HG02938 (cell line): ENCODE measurements at regions not wholly inside any gene's neighbourhood (a gene's known extent, or its start where the extent isn't known, plus 50 kb on each side); places are given as distances from the start of the nearest gene placed in this dataset.

ENCODE experiments used
- ATAC-seq: cut with Tn5 transposase; IDR thresholded peaks from one replicate; pipeline ENCODE4 v1.9.1; 2021; ENCODE audit warnings: mild to moderate bottlenecking, moderate library complexity; ENCODE audit not compliant: unreplicated experiment

GRCh38 chr9:20291201-20291600 is 331.1 kb downstream of the MLLT3 start:
- no peak for ATAC-seq

GRCh38 chr9:20290257-20290656 is 332.0 kb downstream of the MLLT3 start:
- ATAC-seq, result no peak

- peak; percentile 15 for ATAC-seq
Observed at GRCh38 chr9:20289423-20290010, 332.8 kb downstream of the MLLT3 start.

GRCh38 chr9:20286969-20287368 is 335.3 kb downstream of the MLLT3 start:
- no peak for ATAC-seq

GRCh38 chr9:20286154-20286700 is 336.1 kb downstream of the MLLT3 start:
- no peak for ATAC-seq

- no peak for ATAC-seq
Observed at GRCh38 chr9:20284601-20285289, 337.6 kb downstream of the MLLT3 start.

GRCh38 chr9:20280330-20280729 is 342.0 kb downstream of the MLLT3 start:
- ATAC-seq, result peak; percentile 56

- ATAC-seq, result no peak
Observed at GRCh38 chr9:20276762-20277161, 345.5 kb downstream of the MLLT3 start.

- ATAC-seq, result no peak
Observed at GRCh38 chr9:20271723-20272122, 350.6 kb downstream of the MLLT3 start.

GRCh38 chr9:20271096-20271495 is 351.2 kb downstream of the MLLT3 start:
- no peak for ATAC-seq

- ATAC-seq, result no peak
Observed at GRCh38 chr9:20270161-20270560, 352.1 kb downstream of the MLLT3 start.

- no peak for ATAC-seq
Observed at GRCh38 chr9:20269620-20270019, 352.7 kb downstream of the MLLT3 start.

GRCh38 chr9:20264896-20265295 is 357.4 kb downstream of the MLLT3 start:
- ATAC-seq, result no peak

- ATAC-seq, result no peak
Observed at GRCh38 chr9:20262611-20263010, 359.7 kb downstream of the MLLT3 start.

GRCh38 chr9:20256284-20256948 is 365.9 kb downstream of the MLLT3 start:
- no peak for ATAC-seq

- no peak for ATAC-seq
Observed at GRCh38 chr9:20255052-20255451, 367.2 kb downstream of the MLLT3 start.

- no peak for ATAC-seq
Observed at GRCh38 chr9:20253635-20254034, 368.7 kb downstream of the MLLT3 start.

- no peak for ATAC-seq
Observed at GRCh38 chr9:20252778-20253177, 369.5 kb downstream of the MLLT3 start.

GRCh38 chr9:20250791-20251190 is 371.5 kb downstream of the MLLT3 start:
- no peak for ATAC-seq

- ATAC-seq, result no peak
Observed at GRCh38 chr9:20244271-20244670, 378.0 kb downstream of the MLLT3 start.

- no peak for ATAC-seq
Observed at GRCh38 chr9:20243841-20244240, 378.5 kb downstream of the MLLT3 start.
